GM18517 (cell line): ENCODE measurements at regions not wholly inside any gene's neighbourhood (a gene's known extent, or its start where the extent isn't known, plus 50 kb on each side); places are given as distances from the start of the nearest gene placed in this dataset.

Experiments used
- ATAC-seq: cut with Tn5 transposase; IDR thresholded peaks from one replicate; pipeline ENCODE4 v1.9.1; 2021; ENCODE audit warnings: mild to moderate bottlenecking, moderate library complexity; ENCODE audit not compliant: unreplicated experiment

GRCh38 chr3:137409584-137409983 lies 354.5 kb upstream of the SOX14 start:
- no peak for ATAC-seq

- ATAC-seq = no peak
These were observed 354.1 kb upstream of the SOX14 start for GRCh38 chr3:137410028-137410427.

GRCh38 chr3:137420198-137420995 lies 343.7 kb upstream of the SOX14 start:
- ATAC-seq = no peak

- ATAC-seq = no peak
These were observed 325.6 kb upstream of the SOX14 start for GRCh38 chr3:137438561-137438960.

- no peak for ATAC-seq
These were observed 303.2 kb upstream of the SOX14 start for GRCh38 chr3:137460944-137461343.

- no peak for ATAC-seq
These were observed 301.0 kb upstream of the SOX14 start for GRCh38 chr3:137463131-137463530.

GRCh38 chr3:137464341-137464740 lies 299.8 kb upstream of the SOX14 start:
- ATAC-seq = no peak

GRCh38 chr3:137468446-137468845 lies 295.7 kb upstream of the SOX14 start:
- ATAC-seq = no peak

GRCh38 chr3:137469263-137469662 lies 294.9 kb upstream of the SOX14 start:
- ATAC-seq = no peak

GRCh38 chr3:137471130-137471529 lies 293.0 kb upstream of the SOX14 start:
- ATAC-seq = no peak

- no peak for ATAC-seq
These were observed 292.4 kb upstream of the SOX14 start for GRCh38 chr3:137471558-137472204.

- no peak for ATAC-seq
These were observed 286.5 kb upstream of the SOX14 start for GRCh38 chr3:137477614-137478013.

- ATAC-seq = no peak
These were observed 254.6 kb upstream of the SOX14 start for GRCh38 chr3:137509354-137510045.

- ATAC-seq = no peak
These were observed 252.5 kb upstream of the SOX14 start for GRCh38 chr3:137511655-137512054.

- ATAC-seq = no peak
These were observed 249.3 kb upstream of the SOX14 start for GRCh38 chr3:137514853-137515252.

GRCh38 chr3:137519602-137520001 lies 244.5 kb upstream of the SOX14 start:
- no peak for ATAC-seq

- no peak for ATAC-seq
These were observed 239.4 kb upstream of the SOX14 start for GRCh38 chr3:137524751-137525150.

- ATAC-seq = no peak
These were observed 238.6 kb upstream of the SOX14 start for GRCh38 chr3:137525471-137525870.

- ATAC-seq = no peak
These were observed 222.1 kb upstream of the SOX14 start for GRCh38 chr3:137542049-137542448.

- no peak for ATAC-seq
These were observed 209.9 kb upstream of the SOX14 start for GRCh38 chr3:137554242-137554641.

GRCh38 chr3:137568880-137569279 lies 195.2 kb upstream of the SOX14 start:
- no peak for ATAC-seq

- no peak for ATAC-seq
These were observed 191.2 kb upstream of the SOX14 start for GRCh38 chr3:137572931-137573330.
